Gastrocnemius medialis (tissue), 4 donors: ENCODE measurements at regions not wholly inside any gene's neighbourhood (a gene's known extent, or its start where the extent isn't known, plus 50 kb on each side); places are given as distances from the start of the nearest gene placed in this dataset.

Experiments
- POLR2A ChIP-seq, 2 donors: fragments of 450-650 bp; IDR thresholded peaks; one replicate each; pipeline ENCODE4 v1.6.1; 2017; ENCODE audit warnings: antibody characterized with exemption in 2 of 2, mild to moderate bottlenecking in 2 of 2, moderate library complexity in 2 of 2
- TF ChIP-seq, protein P1 (sequence below), 5 experiments: fragments of 450-650 bp in 3 of 5; fragments of 200-600 bp in 2 of 5; sonication (generic) in 2 of 5; IDR thresholded peaks in 4 of 5; conservative IDR thresholded peaks in 1 of 5; 1 replicate in 4 of 5; 2 replicates in 1 of 5; pipeline ENCODE4 v1.5.1; 2016 to 2019; ENCODE audit warnings: antibody characterized with exemption in 5 of 5, mild to moderate bottlenecking in 3 of 5, moderate library complexity in 3 of 5

DNA sequence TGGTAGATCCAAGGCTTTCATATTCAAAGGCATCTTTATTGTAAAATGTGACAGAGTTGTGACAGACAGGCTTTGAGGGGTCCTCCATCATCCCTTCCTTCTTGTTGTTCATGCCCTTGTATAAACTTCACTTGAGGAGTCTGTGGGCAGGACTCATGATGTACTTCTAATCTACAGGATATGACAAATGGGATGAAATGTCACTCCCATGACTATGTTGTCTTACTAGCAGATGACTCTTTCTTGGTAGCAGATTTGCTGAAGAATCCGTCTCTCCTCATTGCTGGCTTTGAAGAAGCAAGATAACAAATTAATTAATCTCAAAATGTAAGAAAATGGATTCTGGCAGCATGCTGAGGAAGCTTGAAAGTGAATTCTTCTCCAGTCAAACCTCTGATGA lies 566.1 kb downstream of the TFAP2B start:
- TF ChIP-seq, protein P1, sequence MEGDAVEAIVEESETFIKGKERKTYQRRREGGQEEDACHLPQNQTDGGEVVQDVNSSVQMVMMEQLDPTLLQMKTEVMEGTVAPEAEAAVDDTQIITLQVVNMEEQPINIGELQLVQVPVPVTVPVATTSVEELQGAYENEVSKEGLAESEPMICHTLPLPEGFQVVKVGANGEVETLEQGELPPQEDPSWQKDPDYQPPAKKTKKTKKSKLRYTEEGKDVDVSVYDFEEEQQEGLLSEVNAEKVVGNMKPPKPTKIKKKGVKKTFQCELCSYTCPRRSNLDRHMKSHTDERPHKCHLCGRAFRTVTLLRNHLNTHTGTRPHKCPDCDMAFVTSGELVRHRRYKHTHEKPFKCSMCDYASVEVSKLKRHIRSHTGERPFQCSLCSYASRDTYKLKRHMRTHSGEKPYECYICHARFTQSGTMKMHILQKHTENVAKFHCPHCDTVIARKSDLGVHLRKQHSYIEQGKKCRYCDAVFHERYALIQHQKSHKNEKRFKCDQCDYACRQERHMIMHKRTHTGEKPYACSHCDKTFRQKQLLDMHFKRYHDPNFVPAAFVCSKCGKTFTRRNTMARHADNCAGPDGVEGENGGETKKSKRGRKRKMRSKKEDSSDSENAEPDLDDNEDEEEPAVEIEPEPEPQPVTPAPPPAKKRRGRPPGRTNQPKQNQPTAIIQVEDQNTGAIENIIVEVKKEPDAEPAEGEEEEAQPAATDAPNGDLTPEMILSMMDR (IDR thresholded peaks at IDR 0.05 in 4 of 5, conservative IDR thresholded peaks at IDR 0.05 in 1 of 5) = no peak
- TF ChIP-seq POLR2A (IDR thresholded peaks at IDR 0.05) = no peak
